Naive thymus-derived CD8-positive, alpha-beta T cell (primary cell): ENCODE measurements at regions not wholly inside any gene's neighbourhood (a gene's known extent, or its start where the extent isn't known, plus 50 kb on each side); places are given as distances from the start of the nearest gene placed in this dataset.

Experiments
- ATAC-seq, 2 donors: fragments of 150-1000 bp; cut with Tn5 transposase in 1 of 2; sonication (Bioruptor Pico), chemical (Tn5 transposase) in 1 of 2; 1 replicate in 1 of 2; 2 replicates in 1 of 2; pipeline ENCODE4 v1.10.0; 2021; ENCODE audit warnings: mild to moderate bottlenecking in 2 of 2, moderate library complexity in 2 of 2
- POLR2A ChIA-PET: fragments of 350-600 bp; sonication (Branson Sonifier 250); formaldehyde crosslinking; loops from one replicate; lab custom pipeline; 2021; ENCODE audit warnings: antibody characterized with exemption; lab: Charles Lee
- DNase-seq, 10 donors: peaks; one replicate each; pipeline versions ENCODE4 v3.0.0 to v3.0.0-alpha.2; 2020 to 2022
- H3K27ac Mint-ChIP-seq, 10 donors: one replicate each; pipeline ENCODE4 v1.8.0; 2020 to 2022; ENCODE audit warnings: mild to moderate bottlenecking in 10 of 10, mixed read lengths in 10 of 10, moderate library complexity in 4 of 10, inconsistent platforms in 1 of 10
- H3K27me3 Mint-ChIP-seq, 5 donors: one replicate each; pipeline ENCODE4 v1.8.0; 2021 to 2022; ENCODE audit warnings: mixed read lengths in 5 of 5
- H3K36me3 Mint-ChIP-seq, 3 donors: one replicate each; pipeline ENCODE4 v1.8.0; 2020 to 2022; ENCODE audit warnings: mixed read lengths in 3 of 3, mild to moderate bottlenecking in 2 of 3, inconsistent platforms in 1 of 3
- H3K4me1 Mint-ChIP-seq, 4 donors: one replicate each; pipeline ENCODE4 v1.8.0; 2021 to 2022; ENCODE audit warnings: mixed read lengths in 4 of 4
- H3K4me3 Mint-ChIP-seq, 10 donors: one replicate each; pipeline ENCODE4 v1.8.0; 2020 to 2022; ENCODE audit warnings: mild to moderate bottlenecking in 10 of 10, mixed read lengths in 10 of 10, moderate library complexity in 6 of 10, inconsistent platforms in 1 of 10
- H3K9me3 Mint-ChIP-seq, 9 donors: one replicate each; pipeline ENCODE4 v1.8.0; 2020 to 2022; ENCODE audit warnings: mixed read lengths in 9 of 9, mild to moderate bottlenecking in 3 of 9, inconsistent platforms in 1 of 9, moderate library complexity in 1 of 9

DNA sequence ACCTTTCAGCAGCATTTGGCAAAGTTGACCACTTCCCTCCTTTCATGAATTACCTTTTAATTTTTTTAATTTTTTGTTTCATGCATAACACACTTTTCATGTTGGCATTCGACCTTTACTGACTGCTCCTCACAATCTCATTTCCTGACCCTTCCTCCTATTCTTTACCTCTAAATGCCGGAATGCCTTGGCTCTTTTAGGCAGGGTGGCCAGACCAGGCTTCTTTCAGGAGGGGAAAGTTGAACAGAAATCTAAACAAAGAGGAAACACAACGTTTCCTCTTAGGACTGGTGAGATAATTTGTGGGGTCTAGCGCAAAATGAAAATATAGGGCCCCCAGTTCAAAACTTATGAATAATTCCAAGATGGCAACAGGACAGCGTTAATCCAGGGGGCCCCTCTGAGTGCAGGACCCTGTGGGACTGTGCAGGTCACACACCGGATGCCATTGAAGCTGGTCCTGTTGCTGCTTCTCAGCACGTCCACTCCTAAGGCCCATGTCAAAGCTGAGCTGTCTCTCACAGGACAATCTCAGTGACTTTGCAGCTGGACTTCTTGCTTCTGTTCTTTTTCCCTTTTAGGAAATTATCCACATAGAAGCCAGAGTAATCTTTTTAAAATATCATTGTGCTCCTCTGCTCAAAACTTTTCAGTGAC is 313.8 kb downstream of the HDGFL1 start:
- POLR2A ChIA-PET, result no interaction called here
- peaks cover 0 to 4% (median 0%) of the 10 kb centered on the region in 5 donors for H3K27me3 Mint-ChIP-seq
- H3K9me3 Mint-ChIP-seq, result peaks cover 0 to 7% (median 0%) of the 10 kb centered on the region in 9 donors
- no peaks in the 10 kb centered on the region for H3K36me3 Mint-ChIP-seq
- ATAC-seq, result no peak
- no peak overlapping the region for H3K27ac Mint-ChIP-seq
- no peak overlapping the region for H3K4me3 Mint-ChIP-seq
- no peaks in the 10 kb centered on the region for H3K4me1 Mint-ChIP-seq
- no peak for DNase-seq

DNA sequence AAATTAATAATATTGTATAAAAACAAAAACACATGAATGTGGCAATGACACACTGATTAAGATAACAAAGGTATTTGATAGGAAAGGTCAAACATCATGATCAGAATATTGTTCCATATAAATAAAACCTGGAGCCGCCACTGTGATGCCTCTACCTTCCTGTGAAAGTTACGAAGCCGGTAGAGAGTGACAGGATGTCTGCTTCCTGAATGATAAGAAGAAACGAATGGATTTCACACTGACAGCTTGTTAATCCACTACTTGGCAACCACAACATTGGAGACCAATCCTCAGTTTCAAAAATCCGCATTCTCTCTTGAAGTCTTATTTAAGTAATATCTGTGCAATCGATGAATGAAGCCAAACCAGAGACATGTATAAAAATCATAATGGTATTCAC is 315.1 kb downstream of the HDGFL1 start:
- POLR2A ChIA-PET, result no interaction called here
- no peak for DNase-seq
- Mint-ChIP-seq H3K27ac (no peak overlapping the region), H3K27me3 (peaks cover 0 to 4% (median 0%) of the 10 kb centered on the region in 5 donors), H3K4me3 (no peak overlapping the region), H3K4me1 (no peaks in the 10 kb centered on the region), H3K36me3 (no peaks in the 10 kb centered on the region), H3K9me3 (peaks cover 0 to 3% (median 0%) of the 10 kb centered on the region in 9 donors)
- no peak for ATAC-seq

DNA sequence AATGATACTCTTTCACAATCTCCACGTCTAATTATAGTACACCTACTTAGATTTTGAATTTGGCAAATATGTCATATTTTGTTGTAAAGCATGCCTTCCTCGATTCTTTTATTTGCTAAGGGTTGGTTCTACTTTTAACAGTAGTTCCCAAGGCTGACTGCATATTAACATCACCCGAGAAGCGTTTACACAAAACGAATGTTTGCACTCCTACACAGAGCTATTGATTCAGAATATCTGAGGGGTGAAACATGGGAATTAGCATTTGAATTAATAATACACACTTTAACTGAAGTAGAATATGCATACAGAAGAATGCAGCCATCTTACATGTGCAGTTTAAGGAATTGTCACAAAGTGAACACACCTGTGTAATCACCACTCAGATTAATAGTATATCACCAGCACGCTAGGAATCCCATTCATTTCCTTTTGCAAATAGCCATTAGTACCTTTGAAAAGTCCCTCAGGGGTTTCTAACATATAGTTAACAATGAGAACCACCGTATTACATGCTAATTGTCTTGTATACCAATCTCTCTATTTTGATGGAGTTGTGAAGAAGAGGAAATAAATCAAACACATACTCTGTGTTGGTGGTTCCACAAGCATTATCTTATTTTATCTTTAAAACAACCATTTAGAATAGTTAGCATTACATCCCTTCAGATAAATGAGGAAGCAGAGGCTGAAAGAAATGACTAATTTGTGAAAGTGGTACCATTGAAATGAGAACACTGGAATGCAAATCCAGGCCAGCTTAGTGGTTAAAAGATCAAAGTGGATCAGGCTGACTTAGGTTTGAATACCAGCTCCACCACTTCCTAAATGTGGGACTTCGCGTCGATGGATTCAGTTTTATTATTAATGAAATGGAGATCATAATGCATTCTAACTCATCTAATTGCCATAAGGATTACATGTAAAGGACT is 317.6 kb downstream of the HDGFL1 start:
- POLR2A ChIA-PET, result no interaction called here
- no peak overlapping the region for H3K4me3 Mint-ChIP-seq
- no peaks in the 10 kb centered on the region for H3K36me3 Mint-ChIP-seq
- ATAC-seq (no peak), DNase-seq (no peak)
- H3K27ac Mint-ChIP-seq, result no peak overlapping the region
- peaks cover 0 to 3% (median 0%) of the 10 kb centered on the region in 9 donors for H3K9me3 Mint-ChIP-seq
- no peaks in the 10 kb centered on the region for H3K4me1 Mint-ChIP-seq
- peaks cover 0 to 4% (median 0%) of the 10 kb centered on the region in 5 donors for H3K27me3 Mint-ChIP-seq

GRCh38 chr6:22888163-22888752 is 318.9 kb downstream of the HDGFL1 start:
- Mint-ChIP-seq H3K36me3 (no peaks in the 10 kb centered on the region), H3K9me3 (peaks cover 0 to 3% (median 0%) of the 10 kb centered on the region in 9 donors), H3K4me1 (no peaks in the 10 kb centered on the region), H3K4me3 (no peak overlapping the region), H3K27me3 (peaks cover 0 to 4% (median 0%) of the 10 kb centered on the region in 5 donors), H3K27ac (no peak overlapping the region)
- DNase-seq, result no peak
- POLR2A ChIA-PET, result no interaction called here
- ATAC-seq, result no peak

- Mint-ChIP-seq H3K36me3 (no peaks in the 10 kb centered on the region), H3K27me3 (no peaks in the 10 kb centered on the region), H3K4me3 (no peak overlapping the region), H3K9me3 (peaks cover 0 to 1% (median 0%) of the 10 kb centered on the region in 9 donors), H3K4me1 (no peaks in the 10 kb centered on the region), H3K27ac (no peak overlapping the region)
- POLR2A ChIA-PET, result no interaction called here
- ATAC-seq (no peak), DNase-seq (no peak)
These were observed 322.6 kb downstream of the HDGFL1 start for GRCh38 chr6:22891934-22892333.

DNA sequence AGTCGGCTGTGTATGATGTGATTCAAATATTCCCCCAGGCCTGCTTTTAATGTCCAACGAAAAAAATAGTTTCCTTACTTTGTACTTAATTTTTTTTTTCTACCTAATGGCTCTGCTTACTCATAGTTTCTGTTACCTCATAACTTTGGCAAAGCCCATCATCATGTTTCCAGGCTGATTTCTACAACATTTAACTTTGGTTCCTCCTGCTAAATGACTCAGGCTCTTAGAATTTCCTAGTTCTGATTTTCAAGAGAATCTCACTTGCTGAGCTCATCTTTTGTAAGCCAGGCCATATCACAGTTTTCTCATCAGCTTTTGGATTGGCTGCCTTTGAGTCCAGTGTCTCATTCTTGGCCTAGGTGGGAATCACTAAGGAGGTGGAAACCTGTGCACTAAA is 323.1 kb downstream of the HDGFL1 start:
- no peaks in the 10 kb centered on the region for H3K36me3 Mint-ChIP-seq
- no peak overlapping the region for H3K27ac Mint-ChIP-seq
- no peaks in the 10 kb centered on the region for H3K4me1 Mint-ChIP-seq
- H3K4me3 Mint-ChIP-seq, result no peak overlapping the region
- peaks cover 0 to 1% (median 0%) of the 10 kb centered on the region in 9 donors for H3K9me3 Mint-ChIP-seq
- no peaks in the 10 kb centered on the region for H3K27me3 Mint-ChIP-seq
- DNase-seq, result no peak
- POLR2A ChIA-PET, result no interaction called here
- no peak for ATAC-seq

- H3K4me3 Mint-ChIP-seq, result no peak overlapping the region
- H3K36me3 Mint-ChIP-seq, result no peaks in the 10 kb centered on the region
- H3K27me3 Mint-ChIP-seq, result no peaks in the 10 kb centered on the region
- no peak for ATAC-seq
- peaks cover 0 to 1% (median 0%) of the 10 kb centered on the region in 9 donors for H3K9me3 Mint-ChIP-seq
- DNase-seq, result no peak
- H3K27ac Mint-ChIP-seq, result no peak overlapping the region
- POLR2A ChIA-PET, result no interaction called here
- no peaks in the 10 kb centered on the region for H3K4me1 Mint-ChIP-seq
These were observed 327.3 kb downstream of the HDGFL1 start for GRCh38 chr6:22896696-22897095.

DNA sequence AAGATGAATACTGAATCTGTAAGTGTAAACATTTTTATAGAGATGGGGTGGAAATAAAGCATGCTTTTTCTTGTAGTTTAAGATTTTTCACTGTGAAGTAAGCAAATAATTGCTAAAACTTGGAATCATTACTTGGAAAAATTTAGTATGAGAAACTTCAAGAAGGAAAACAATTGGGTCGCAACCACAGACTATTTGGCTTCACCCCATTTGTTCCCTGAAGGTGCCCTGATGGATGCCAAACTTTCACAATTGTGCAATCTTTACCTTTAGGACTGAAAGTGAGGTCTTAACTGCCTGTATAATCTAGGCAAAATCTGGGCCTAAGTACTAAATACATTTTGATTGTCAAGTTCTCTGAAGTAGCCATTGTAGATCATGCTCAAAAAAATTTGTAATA is 330.1 kb downstream of the HDGFL1 start:
- Mint-ChIP-seq H3K4me3 (no peak overlapping the region), H3K36me3 (no peaks in the 10 kb centered on the region), H3K4me1 (no peaks in the 10 kb centered on the region), H3K27me3 (no peaks in the 10 kb centered on the region), H3K9me3 (peaks cover 0 to 1% (median 0%) of the 10 kb centered on the region in 9 donors), H3K27ac (no peak overlapping the region)
- ATAC-seq, result no peak
- DNase-seq, result no peak
- POLR2A ChIA-PET, result no interaction called here

GRCh38 chr6:22903826-22904225 is 334.5 kb downstream of the HDGFL1 start:
- Mint-ChIP-seq H3K27ac (no peak overlapping the region), H3K27me3 (peaks cover 0 to 4% (median 0%) of the 10 kb centered on the region in 5 donors), H3K4me1 (no peaks in the 10 kb centered on the region), H3K4me3 (no peak overlapping the region), H3K36me3 (no peaks in the 10 kb centered on the region), H3K9me3 (peaks cover 0 to 9% (median 0%) of the 10 kb centered on the region in 9 donors)
- POLR2A ChIA-PET, result no interaction called here
- ATAC-seq (no peak), DNase-seq (no peak)

DNA sequence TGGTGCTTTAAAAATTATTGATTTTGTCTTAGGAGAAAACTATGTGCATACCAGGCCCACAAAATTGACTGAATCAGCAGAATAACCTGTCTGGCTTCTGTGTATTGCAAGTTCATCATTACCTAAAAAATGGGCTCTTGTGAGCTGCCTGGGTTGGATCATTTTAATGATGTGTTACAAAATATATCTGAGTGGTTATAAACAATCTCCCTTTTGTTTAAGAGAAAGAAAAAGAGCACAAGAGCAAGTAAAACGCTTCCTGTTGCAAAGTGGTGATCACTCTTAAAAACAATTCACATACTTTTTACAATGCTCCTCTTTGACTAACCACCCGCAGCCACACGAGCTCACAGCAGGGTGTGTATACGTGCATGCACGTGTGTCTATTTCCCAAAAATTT is 335.1 kb downstream of the HDGFL1 start:
- POLR2A ChIA-PET, result no interaction called here
- no peak overlapping the region for H3K4me3 Mint-ChIP-seq
- H3K27ac Mint-ChIP-seq, result no peak overlapping the region
- DNase-seq (no peak), ATAC-seq (no peak)
- H3K27me3 Mint-ChIP-seq, result peaks cover 0 to 4% (median 0%) of the 10 kb centered on the region in 5 donors
- no peaks in the 10 kb centered on the region for H3K36me3 Mint-ChIP-seq
- H3K9me3 Mint-ChIP-seq, result peaks cover 0 to 9% (median 1%) of the 10 kb centered on the region in 9 donors
- no peaks in the 10 kb centered on the region for H3K4me1 Mint-ChIP-seq

DNA sequence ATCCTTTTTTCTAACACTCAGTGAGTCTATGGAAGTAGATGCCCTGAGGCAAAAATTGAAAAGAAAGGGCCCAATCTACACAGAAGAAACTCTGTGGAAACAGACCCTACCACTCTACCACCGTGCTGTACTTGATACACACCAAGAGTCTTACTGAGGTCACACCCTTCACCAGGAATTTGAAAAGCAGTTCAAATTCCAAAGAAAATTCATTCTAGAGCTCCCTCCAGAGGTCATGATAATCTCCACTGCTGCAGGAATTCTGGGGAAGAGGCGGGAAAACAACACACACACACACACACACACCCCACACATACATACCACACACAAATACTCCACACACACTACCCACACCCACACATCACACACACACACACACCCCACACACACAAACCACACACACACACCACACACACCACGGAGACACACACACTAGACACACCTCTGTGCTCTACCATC is 336.8 kb downstream of the HDGFL1 start:
- Mint-ChIP-seq H3K27me3 (peaks cover 0 to 4% (median 0%) of the 10 kb centered on the region in 5 donors), H3K27ac (no peak overlapping the region), H3K4me3 (no peak overlapping the region), H3K9me3 (peaks cover 0 to 9% (median 0%) of the 10 kb centered on the region in 9 donors), H3K4me1 (no peaks in the 10 kb centered on the region), H3K36me3 (no peaks in the 10 kb centered on the region)
- POLR2A ChIA-PET, result no interaction called here
- DNase-seq, result no peak
- no peak for ATAC-seq

DNA sequence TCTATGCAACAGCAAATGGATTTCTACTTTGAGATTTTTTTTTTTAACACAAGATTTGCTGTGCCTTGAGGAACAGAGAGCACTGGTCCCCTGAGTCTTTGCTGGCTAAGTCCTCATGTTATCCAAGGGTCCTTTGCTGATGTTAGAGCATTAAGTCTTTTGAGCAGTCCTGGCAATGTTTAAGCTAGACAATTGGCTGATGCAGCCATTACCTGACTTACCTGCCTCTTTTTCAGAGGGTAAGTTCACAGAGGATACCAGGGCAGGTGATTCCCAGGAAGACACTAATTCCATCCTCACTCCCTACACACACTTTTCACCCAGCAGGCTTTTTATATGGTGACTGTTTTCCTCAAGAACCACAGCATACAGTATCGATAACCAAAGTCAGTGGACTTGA is 337.7 kb downstream of the HDGFL1 start:
- Mint-ChIP-seq H3K4me1 (no peaks in the 10 kb centered on the region), H3K36me3 (no peaks in the 10 kb centered on the region), H3K4me3 (no peak overlapping the region), H3K27me3 (peaks cover 0 to 4% (median 0%) of the 10 kb centered on the region in 5 donors), H3K9me3 (peaks cover 0 to 9% (median 0%) of the 10 kb centered on the region in 9 donors), H3K27ac (no peak overlapping the region)
- DNase-seq (no peak), ATAC-seq (no peak)
- POLR2A ChIA-PET, result no interaction called here

- POLR2A ChIA-PET, result no interaction called here
- Mint-ChIP-seq H3K9me3 (peaks cover 0 to 9% (median 0%) of the 10 kb centered on the region in 9 donors), H3K27me3 (peaks cover 0 to 4% (median 0%) of the 10 kb centered on the region in 5 donors), H3K4me1 (no peaks in the 10 kb centered on the region), H3K4me3 (no peak overlapping the region), H3K27ac (no peak overlapping the region), H3K36me3 (no peaks in the 10 kb centered on the region)
- ATAC-seq, result no peak
- no peak for DNase-seq
These were observed 341.0 kb downstream of the HDGFL1 start for GRCh38 chr6:22910370-22910769.
